ENCODE measurements at regions not wholly inside any gene's neighbourhood (a gene's known extent, or its start where the extent isn't known, plus 50 kb on each side); places are given as distances from the start of the nearest gene placed in this dataset.

- no peak for DNase-seq
- no peak overlapping the region for H3K4me3 ChIP-seq (ENCODE audit: insufficient read depth, low read depth, low read length)
- no peaks in the 10 kb centered on the region for H3K36me3 ChIP-seq (replicated peaks; ENCODE audit: control insufficient read depth, insufficient read depth, low read length)
- H3K27me3 ChIP-seq (ENCODE audit: control insufficient read depth, insufficient read depth, low read length) = no peaks in the 10 kb centered on the region
These were observed 53.1 kb downstream of the ATXN3L start for GRCh38 chrX:13266641-13267345.

- Histone ChIP-seq H3K36me3 (replicated peaks; ENCODE audit: control insufficient read depth, insufficient read depth, low read length) (no peaks in the 10 kb centered on the region), H3K4me3 (ENCODE audit: insufficient read depth, low read depth, low read length) (no peak overlapping the region), H3K27me3 (ENCODE audit: control insufficient read depth, insufficient read depth, low read length) (no peaks in the 10 kb centered on the region)
- no peak for DNase-seq
These were observed 54.2 kb downstream of the ATXN3L start for GRCh38 chrX:13265549-13266132.

DNA sequence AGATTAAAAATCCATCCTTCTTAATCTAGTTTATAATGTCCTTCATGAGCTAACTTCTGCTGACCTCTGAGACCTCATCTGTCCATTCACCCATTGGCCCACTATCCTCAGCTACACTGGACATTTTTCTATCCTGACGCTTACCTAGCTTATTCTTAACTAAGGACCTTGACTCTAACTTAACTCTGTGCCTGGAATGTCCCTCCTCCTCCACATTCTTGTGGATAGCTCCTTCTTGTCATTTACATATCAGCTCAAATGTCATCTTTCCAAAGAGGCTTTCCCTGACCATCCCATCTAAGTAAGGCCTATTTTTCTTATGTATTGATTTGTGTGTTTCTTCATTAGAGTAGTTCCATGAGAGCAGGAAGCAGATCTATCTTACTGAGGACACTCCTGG, 54.7 kb downstream of the ATXN3L start:
- no peak overlapping the region for H3K4me3 ChIP-seq (ENCODE audit: insufficient read depth, low read depth, low read length)
- no peaks in the 10 kb centered on the region for H3K36me3 ChIP-seq (replicated peaks; ENCODE audit: control insufficient read depth, insufficient read depth, low read length)
- H3K27me3 ChIP-seq (ENCODE audit: control insufficient read depth, insufficient read depth, low read length) = no peaks in the 10 kb centered on the region
- DNase-seq = no peak

GRCh38 chrX:13263560-13264251, 56.1 kb downstream of the ATXN3L start:
- Histone ChIP-seq H3K4me3 (ENCODE audit: insufficient read depth, low read depth, low read length) (no peak overlapping the region), H3K36me3 (replicated peaks; ENCODE audit: control insufficient read depth, insufficient read depth, low read length) (no peaks in the 10 kb centered on the region), H3K27me3 (ENCODE audit: control insufficient read depth, insufficient read depth, low read length) (no peaks in the 10 kb centered on the region)
- DNase-seq = no peak

DNA sequence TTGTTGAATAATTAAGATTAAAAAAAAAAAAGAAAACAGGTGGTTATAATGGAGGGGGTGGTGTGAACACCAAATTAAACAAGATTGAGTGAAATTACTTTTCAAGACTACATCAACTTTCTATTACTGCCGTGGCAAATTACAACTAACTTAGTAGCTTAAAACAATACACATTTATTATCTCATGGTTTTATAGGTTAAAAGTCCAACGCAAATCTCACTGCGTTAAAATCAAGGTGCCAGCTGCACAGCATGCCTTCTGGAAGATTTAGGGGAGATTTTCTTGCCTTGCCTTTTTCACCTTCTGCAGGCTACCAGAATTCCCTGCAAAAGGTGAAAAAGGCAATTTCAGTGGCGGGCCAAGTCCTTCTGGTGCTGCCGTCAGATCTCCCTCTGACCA, 58.5 kb downstream of the ATXN3L start:
- no peaks in the 10 kb centered on the region for H3K27me3 ChIP-seq (ENCODE audit: control insufficient read depth, insufficient read depth, low read length)
- H3K4me3 ChIP-seq (ENCODE audit: insufficient read depth, low read depth, low read length) = no peak overlapping the region
- no peaks in the 10 kb centered on the region for H3K36me3 ChIP-seq (replicated peaks; ENCODE audit: control insufficient read depth, insufficient read depth, low read length)
- DNase-seq = no peak

- DNase-seq = no peak
- H3K36me3 ChIP-seq (replicated peaks; ENCODE audit: control insufficient read depth, insufficient read depth, low read length) = no peaks in the 10 kb centered on the region
- H3K27me3 ChIP-seq (ENCODE audit: control insufficient read depth, insufficient read depth, low read length) = no peaks in the 10 kb centered on the region
- H3K4me3 ChIP-seq (ENCODE audit: insufficient read depth, low read depth, low read length) = no peak overlapping the region
These were observed 59.3 kb downstream of the ATXN3L start for GRCh38 chrX:13260598-13260997.

DNA sequence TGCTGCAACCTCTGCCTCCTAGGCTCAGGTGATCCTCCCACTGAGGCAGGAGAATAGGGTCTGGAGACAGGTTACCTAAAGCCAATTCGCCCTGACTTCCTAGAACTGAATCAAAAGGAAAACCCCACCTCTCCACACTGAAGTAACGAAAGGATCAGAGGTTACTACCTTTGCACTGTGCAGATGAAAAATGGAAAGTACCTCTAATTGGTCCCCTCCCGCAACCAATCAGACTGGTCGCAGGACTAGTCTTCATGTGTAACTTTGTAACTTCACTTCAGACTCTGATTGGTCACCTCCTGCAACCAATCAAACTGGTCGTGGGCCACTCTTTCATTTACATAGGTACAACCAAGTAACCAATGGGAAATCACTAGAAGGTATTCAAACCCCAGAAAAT, 61.1 kb downstream of the ATXN3L start:
- DNase-seq = no peak
- H3K27me3 ChIP-seq (ENCODE audit: control insufficient read depth, insufficient read depth, low read length) = no peaks in the 10 kb centered on the region
- no peaks in the 10 kb centered on the region for H3K36me3 ChIP-seq (replicated peaks; ENCODE audit: control insufficient read depth, insufficient read depth, low read length)
- no peak overlapping the region for H3K4me3 ChIP-seq (ENCODE audit: insufficient read depth, low read depth, low read length)

DNA sequence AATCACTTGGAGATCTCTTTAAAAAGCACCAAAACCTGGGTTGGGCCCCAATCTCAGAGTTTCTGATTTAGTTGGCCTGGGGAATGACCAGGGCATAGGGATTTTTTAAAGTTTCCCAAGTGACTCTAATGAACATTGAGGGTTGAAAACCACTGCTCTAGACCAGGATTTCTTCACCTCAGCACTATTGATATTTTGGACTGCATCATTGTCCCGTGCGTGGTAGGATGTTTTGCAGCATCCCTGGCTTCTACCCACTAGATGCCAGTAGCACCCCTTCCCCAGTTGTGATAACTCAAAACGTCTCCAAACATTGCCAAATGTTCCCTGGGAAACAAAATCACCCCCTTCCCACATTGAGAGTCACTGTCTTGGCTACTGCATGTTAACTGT, 61.8 kb downstream of the ATXN3L start:
- H3K4me3 ChIP-seq (ENCODE audit: insufficient read depth, low read depth, low read length) = no peak overlapping the region
- H3K27me3 ChIP-seq (ENCODE audit: control insufficient read depth, insufficient read depth, low read length) = no peaks in the 10 kb centered on the region
- DNase-seq = no peak
- H3K36me3 ChIP-seq (replicated peaks; ENCODE audit: control insufficient read depth, insufficient read depth, low read length) = no peaks in the 10 kb centered on the region

GRCh38 chrX:13257223-13258051, 62.4 kb downstream of the ATXN3L start:
- Histone ChIP-seq H3K27me3 (ENCODE audit: control insufficient read depth, insufficient read depth, low read length) (no peaks in the 10 kb centered on the region), H3K4me3 (ENCODE audit: insufficient read depth, low read depth, low read length) (no peak overlapping the region), H3K36me3 (replicated peaks; ENCODE audit: control insufficient read depth, insufficient read depth, low read length) (no peaks in the 10 kb centered on the region)
- no peak for DNase-seq

- no peaks in the 10 kb centered on the region for H3K36me3 ChIP-seq (replicated peaks; ENCODE audit: control insufficient read depth, insufficient read depth, low read length)
- no peak for DNase-seq
- no peak overlapping the region for H3K4me3 ChIP-seq (ENCODE audit: insufficient read depth, low read depth, low read length)
- no peaks in the 10 kb centered on the region for H3K27me3 ChIP-seq (ENCODE audit: control insufficient read depth, insufficient read depth, low read length)
These were observed 63.2 kb downstream of the ATXN3L start for GRCh38 chrX:13256603-13257002.

- no peak overlapping the region for H3K4me3 ChIP-seq (ENCODE audit: insufficient read depth, low read depth, low read length)
- no peaks in the 10 kb centered on the region for H3K27me3 ChIP-seq (ENCODE audit: control insufficient read depth, insufficient read depth, low read length)
- no peak for DNase-seq
- H3K36me3 ChIP-seq (replicated peaks; ENCODE audit: control insufficient read depth, insufficient read depth, low read length) = no peaks in the 10 kb centered on the region
These were observed 65.0 kb downstream of the ATXN3L start for GRCh38 chrX:13254870-13255269.

- Histone ChIP-seq H3K36me3 (replicated peaks; ENCODE audit: control insufficient read depth, insufficient read depth, low read length) (no peaks in the 10 kb centered on the region), H3K4me3 (ENCODE audit: insufficient read depth, low read depth, low read length) (no peak overlapping the region), H3K27me3 (ENCODE audit: control insufficient read depth, insufficient read depth, low read length) (no peaks in the 10 kb centered on the region)
- DNase-seq = no peak
These were observed 65.6 kb downstream of the ATXN3L start for GRCh38 chrX:13254076-13254785.

GRCh38 chrX:13253223-13253622, 66.6 kb downstream of the ATXN3L start:
- DNase-seq = no peak
- H3K27me3 ChIP-seq (ENCODE audit: control insufficient read depth, insufficient read depth, low read length) = no peaks in the 10 kb centered on the region
- no peak overlapping the region for H3K4me3 ChIP-seq (ENCODE audit: insufficient read depth, low read depth, low read length)
- no peaks in the 10 kb centered on the region for H3K36me3 ChIP-seq (replicated peaks; ENCODE audit: control insufficient read depth, insufficient read depth, low read length)

DNA sequence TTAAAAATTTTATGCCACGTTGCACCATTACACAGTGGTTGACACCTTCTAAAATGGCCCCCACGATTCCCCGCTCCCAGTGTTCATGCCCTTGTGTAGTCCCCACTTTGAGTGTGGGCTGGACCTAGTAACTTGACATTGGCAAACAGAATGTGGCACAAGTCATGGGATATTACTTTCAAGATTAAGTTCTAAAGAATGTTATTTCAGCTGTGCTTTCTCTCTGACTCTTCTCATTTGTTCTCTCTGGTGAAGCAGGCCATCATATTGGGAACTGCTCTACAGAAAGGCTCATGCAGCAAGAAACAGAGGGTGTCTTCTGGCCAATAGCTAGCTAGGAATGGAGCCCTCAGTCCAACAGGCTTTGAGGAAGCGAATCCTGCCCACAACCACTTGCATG, 67.1 kb downstream of the ATXN3L start:
- Histone ChIP-seq H3K27me3 (ENCODE audit: control insufficient read depth, insufficient read depth, low read length) (no peaks in the 10 kb centered on the region), H3K36me3 (replicated peaks; ENCODE audit: control insufficient read depth, insufficient read depth, low read length) (no peaks in the 10 kb centered on the region), H3K4me3 (ENCODE audit: insufficient read depth, low read depth, low read length) (no peak overlapping the region)
- no peak for DNase-seq

Data from H7 (cell line).